ENCODE measurements at regions not wholly inside any gene's neighbourhood (a gene's known extent, or its start where the extent isn't known, plus 50 kb on each side); places are given as distances from the start of the nearest gene placed in this dataset.

- DNase-seq, result peak; percentile 28
Measured at GRCh38 chr20:46811224-46812084, 83.2 kb upstream of the EYA2 start.

GRCh38 chr20:46814366-46815232 is 80.0 kb upstream of the EYA2 start:
- no peak for DNase-seq

GRCh38 chr20:46816097-46816496 is 78.5 kb upstream of the EYA2 start:
- DNase-seq, result no peak

GRCh38 chr20:46816886-46817638 is 77.6 kb upstream of the EYA2 start:
- no peak for DNase-seq

- no peak for DNase-seq
Measured at GRCh38 chr20:46820682-46821081, 74.0 kb upstream of the EYA2 start.

- no peak for DNase-seq
Measured at GRCh38 chr20:46823271-46823751, 71.3 kb upstream of the EYA2 start.

GRCh38 chr20:46823753-46824152 is 70.9 kb upstream of the EYA2 start:
- DNase-seq, result no peak

GRCh38 chr20:46826343-46826984 is 68.2 kb upstream of the EYA2 start:
- no peak for DNase-seq

GRCh38 chr20:46827718-46828458 is 66.8 kb upstream of the EYA2 start:
- DNase-seq, result no peak

- DNase-seq, result no peak
Measured at GRCh38 chr20:46828471-46828870, 66.2 kb upstream of the EYA2 start.

GRCh38 chr20:46830886-46831632 is 63.6 kb upstream of the EYA2 start:
- no peak for DNase-seq

GRCh38 chr20:46831633-46832011 is 63.0 kb upstream of the EYA2 start:
- no peak for DNase-seq

- DNase-seq, result no peak
Measured at GRCh38 chr20:46832555-46832954, 62.1 kb upstream of the EYA2 start.

GRCh38 chr20:46833360-46833759 is 61.3 kb upstream of the EYA2 start:
- DNase-seq, result no peak

GRCh38 chr20:46835418-46835817 is 59.2 kb upstream of the EYA2 start:
- DNase-seq, result no peak

- no peak for DNase-seq
Measured at GRCh38 chr20:46837083-46837482, 57.6 kb upstream of the EYA2 start.

GRCh38 chr20:46838011-46838410 is 56.6 kb upstream of the EYA2 start:
- no peak for DNase-seq

GRCh38 chr20:46840054-46840729 is 54.5 kb upstream of the EYA2 start:
- no peak for DNase-seq
